ENCODE measurements at regions not wholly inside any gene's neighbourhood (a gene's known extent, or its start where the extent isn't known, plus 50 kb on each side); places are given as distances from the start of the nearest gene placed in this dataset.

DNA sequence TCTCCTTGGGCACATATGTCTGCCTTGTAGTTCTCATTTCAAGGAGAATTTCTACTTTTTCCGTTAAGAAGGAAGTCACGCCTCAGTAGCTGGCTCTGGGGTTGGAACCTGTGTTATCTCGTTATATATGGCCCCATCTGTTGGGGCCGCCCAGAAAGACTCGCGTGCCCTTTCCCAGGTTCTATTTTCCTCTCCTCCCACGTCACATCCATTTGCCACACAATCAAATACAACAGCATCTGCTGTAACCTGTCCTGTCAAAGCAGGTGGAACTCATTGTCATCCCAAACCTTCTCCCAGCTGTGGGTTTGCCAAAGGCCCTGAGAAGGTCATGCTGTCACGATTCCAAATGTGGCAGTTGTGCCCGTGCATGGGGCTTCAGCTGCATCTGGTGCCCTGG lies 213.1 kb upstream of the ZBED5 start:
- Histone ChIP-seq H3K27me3 (ENCODE audit: control insufficient read depth in 2 of 2, insufficient read depth in 2 of 2, low read length in 2 of 2) (peaks cover 0 to 2% of the 10 kb centered on the region in 2 experiments), H3K9me1 (replicated peaks; ENCODE audit: control insufficient read depth, extremely low read depth, insufficient read depth, low read length) (no peaks in the 10 kb centered on the region), H3K9ac (replicated peaks; ENCODE audit: extremely low read depth, insufficient read depth, low read length) (no peak overlapping the region), H3K36me3 (ENCODE audit: control insufficient read depth in 2 of 2, extremely low read depth in 1 of 2, insufficient read depth in 2 of 2, low read length in 2 of 2) (no peaks in the 10 kb centered on the region), H3K9me3 (replicated peaks; ENCODE audit: control insufficient read depth, insufficient read depth, low read length) (no peaks in the 10 kb centered on the region), H3K4me1 (ENCODE audit: control insufficient read depth, extremely low read depth, insufficient read depth, low read length) (no peaks in the 10 kb centered on the region), H3K4me2 (ENCODE audit: insufficient read depth, low read length) (no peak overlapping the region), H4K20me1 (replicated peaks; ENCODE audit: control insufficient read depth, extremely low read depth, insufficient read depth, low read length) (no peaks in the 10 kb centered on the region), H2AFZ (ENCODE audit: low read depth, low read length) (no peak overlapping the region), H3K4me3 (replicated peaks in 1 of 3; ENCODE audit: insufficient read depth in 1 of 3, low read depth in 1 of 3, low read length in 3 of 3) (no peak overlapping the region), H3K27ac (ENCODE audit: insufficient read depth, low read depth, low read length) (no peak overlapping the region), H3K79me2 (ENCODE audit: control insufficient read depth, insufficient read depth, low read length) (no peaks in the 10 kb centered on the region)
- ChIA-PET POLR2A (no interaction called here), CTCF (interaction anchor here (1.7 to 1.8 kb wide), 2 partner anchors 17 to 43 kb away, joined by 4 read pairs; no protein-coding TSS in a partner anchor)
- BruUV-seq (replicated peaks) = no TSS peak
- intact Hi-C loops (cut with micrococcal nuclease) (no loop called here), dilution Hi-C loops (cut with MboI; ENCODE audit: extremely low pct_ligation_motif_present, low sequenced_read_pairs) (no loop called here)
- no peak for TF ChIP-seq EZH2 (IDR thresholded peaks at IDR 0.05; ENCODE audit: borderline replicate concordance, low read depth, low read length, severe bottlenecking)
- no peak for TF ChIP-seq POLR2AphosphoS5 (IDR thresholded peaks at IDR 0.05; ENCODE audit: insufficient read depth, low read depth, low read length)
- TF ChIP-seq FOS (IDR thresholded peaks at IDR 0.05; ENCODE audit: borderline replicate concordance, insufficient read depth, low read length) = no peak
- no peak for TF ChIP-seq GATA2 (IDR thresholded peaks at IDR 0.05; ENCODE audit: insufficient read depth, insufficient read length, low read depth, low read length)
- no peak for TF ChIP-seq JUN (IDR thresholded peaks at IDR 0.05; ENCODE audit: borderline replicate concordance, insufficient read depth, insufficient read length, low read depth)
- TF ChIP-seq POLR2A (IDR thresholded peaks at IDR 0.05; ENCODE audit: low read depth, low read length) = no peak
- no peak for TF ChIP-seq MYC (IDR thresholded peaks at IDR 0.05; ENCODE audit: low read depth, low read length)
- DNase-seq (ENCODE audit: low read depth, low spot score) (no peak), FAIRE-seq (no peak)
